IMR-90 (cell line): ENCODE measurements at regions not wholly inside any gene's neighbourhood (a gene's known extent, or its start where the extent isn't known, plus 50 kb on each side); places are given as distances from the start of the nearest gene placed in this dataset.

ENCODE experiments used
- ATAC-seq: fragments of 200-7000 bp; cut with Tn5 transposase; 2 replicates; pipeline ENCODE4 v1.9.1; 2020; ENCODE audit warnings: low read depth, mild to moderate bottlenecking, moderate library complexity
- BruUV-seq: library from RNA; stranded (reverse); fragments of 400-500 nt; replicated peaks from 2 replicates; lab custom pipeline; 2021; lab: Mats Ljungman, UMichigan
- CTCF ChIA-PET: fragments of 300-600 bp; formaldehyde crosslinking; extraction: SDS; loops from one replicate; lab custom pipeline; 2021; ENCODE audit warnings: antibody characterized with exemption; lab: Yijun Ruan, JAX
- POLR2A ChIA-PET: fragments of 300-600 bp; sonication (Branson Sonifier 250); formaldehyde crosslinking; loops from one replicate; lab custom pipeline; 2022; ENCODE audit warnings: antibody characterized with exemption; ENCODE audit not compliant: unreplicated experiment; lab: Charles Lee
- DNase-seq: peaks from one replicate; pipeline ENCODE4 v3.0.0; 2013
- H2AFZ ChIP-seq: replicated peaks from 2 replicates; pipeline ENCODE3; 2013; ENCODE audit warnings: low read length, mild to moderate bottlenecking; ENCODE audit not compliant: poor library complexity
- H2AK5ac ChIP-seq: 2 replicates; pipeline ENCODE4 v1.6.1; 2013; ENCODE audit warnings: low read depth, low read length, inconsistent platforms
- H2AK9ac ChIP-seq: replicated peaks from 2 replicates; pipeline ENCODE3; 2013; ENCODE audit warnings: mild to moderate bottlenecking, low read depth, low read length, moderate library complexity; ENCODE audit not compliant: poor library complexity
- H2BK120ac ChIP-seq: 2 replicates; pipeline ENCODE4 v1.6.1; 2013; ENCODE audit warnings: low read depth, low read length, inconsistent platforms
- H2BK15ac ChIP-seq: 3 replicates; pipeline ENCODE4 v1.6.1; 2013; ENCODE audit warnings: low read depth, low read length, inconsistent platforms
- H2BK20ac ChIP-seq: 2 replicates; pipeline ENCODE4 v1.6.1; 2013; ENCODE audit warnings: low read depth, mild to moderate bottlenecking, inconsistent platforms, low read length, moderate library complexity
- H2BK5ac ChIP-seq: 2 replicates; pipeline ENCODE4 v1.6.1; 2013; ENCODE audit warnings: mild to moderate bottlenecking, low read depth, low read length, inconsistent platforms; ENCODE audit not compliant: poor library complexity, severe bottlenecking
- H3K14ac ChIP-seq: replicated peaks from 2 replicates; pipeline ENCODE4 v1.6.1; 2013; ENCODE audit warnings: low read depth, low read length, inconsistent platforms
- H3K18ac ChIP-seq: 2 replicates; pipeline ENCODE4 v1.6.1; 2013; ENCODE audit warnings: low read depth, low read length, control low read depth
- H3K23ac ChIP-seq: 2 replicates; pipeline ENCODE4 v1.6.1; 2013; ENCODE audit warnings: low read depth, low read length, inconsistent platforms
- H3K27ac ChIP-seq: 2 replicates; pipeline ENCODE4 v1.5.1; 2013; ENCODE audit warnings: mild to moderate bottlenecking, control low read depth, low read length; ENCODE audit not compliant: insufficient read depth
- H3K27me3 ChIP-seq: 2 replicates; pipeline ENCODE4 v1.6.1; 2013; ENCODE audit warnings: low read length; ENCODE audit not compliant: control insufficient read depth, insufficient read depth
- H3K36me3 ChIP-seq: 2 replicates; pipeline ENCODE4 v1.6.1; 2013; ENCODE audit warnings: low read length, mixed read lengths; ENCODE audit not compliant: control insufficient read depth, insufficient read depth
- H3K4ac ChIP-seq: 2 replicates; pipeline ENCODE4 v1.6.1; 2013; ENCODE audit warnings: low read depth, low read length, inconsistent platforms
- H3K4me1 ChIP-seq: 2 replicates; pipeline ENCODE4 v1.6.1; 2013; ENCODE audit warnings: low read length, mixed read lengths; ENCODE audit not compliant: control insufficient read depth, insufficient read depth
- H3K4me2 ChIP-seq: 2 replicates; pipeline ENCODE4 v1.6.1; 2013; ENCODE audit warnings: low read depth, mild to moderate bottlenecking, control low read depth, low read length, moderate library complexity
- H3K4me3 ChIP-seq: 2 replicates; pipeline ENCODE4 v1.5.1; 2013; ENCODE audit warnings: low read depth, mild to moderate bottlenecking, control low read depth, low read length, moderate library complexity; ENCODE audit not compliant: insufficient read depth
- H3K56ac ChIP-seq: 2 replicates; pipeline ENCODE4 v1.6.1; 2013; ENCODE audit warnings: low read length, inconsistent platforms; ENCODE audit not compliant: insufficient read depth; ENCODE audit errors: extremely low read depth
- H3K79me1 ChIP-seq, 2 experiments: 2 replicates each; pipeline ENCODE4 v1.6.1; 2013; ENCODE audit warnings: low read length in 2 of 2, inconsistent platforms in 1 of 2, low read depth in 1 of 2
- H3K9ac ChIP-seq: 2 replicates; pipeline ENCODE4 v1.6.1; 2013; ENCODE audit warnings: low read depth, low read length, control low read depth
- H3K9me1 ChIP-seq: 2 replicates; pipeline ENCODE4 v1.6.1; 2013; ENCODE audit warnings: low read length, inconsistent platforms; ENCODE audit not compliant: insufficient read depth
- H3K9me3 ChIP-seq: 2 replicates; pipeline ENCODE4 v1.6.1; 2013; ENCODE audit warnings: low read length; ENCODE audit not compliant: control insufficient read depth, insufficient read depth
- H4K20me1 ChIP-seq: 2 replicates; pipeline ENCODE4 v1.6.1; 2013; ENCODE audit warnings: low read length, inconsistent platforms; ENCODE audit not compliant: insufficient read depth
- H4K5ac ChIP-seq: 2 replicates; pipeline ENCODE4 v1.6.1; 2013; ENCODE audit warnings: mild to moderate bottlenecking, low read depth, low read length, control low read depth
- H4K8ac ChIP-seq, 2 experiments: 2 replicates each; pipeline ENCODE4 v1.6.1; 2013; ENCODE audit warnings: low read depth in 2 of 2, low read length in 2 of 2, control low read depth in 1 of 2, inconsistent platforms in 1 of 2
- H4K91ac ChIP-seq: 2 replicates; pipeline ENCODE4 v1.6.1; 2013; ENCODE audit warnings: low read depth, low read length, inconsistent platforms; ENCODE audit not compliant: insufficient read depth
- CEBPB ChIP-seq: IDR thresholded peaks from 2 replicates; pipeline ENCODE4 v1.6.1; 2012; ENCODE audit warnings: low read depth, low read length, improper control_type of control experiment
- CTCF ChIP-seq: conservative IDR thresholded peaks from 2 replicates; pipeline ENCODE4 v1.5.1; 2012; ENCODE audit warnings: mild to moderate bottlenecking, low read depth, low read length, improper control_type of control experiment
- MAZ ChIP-seq: IDR thresholded peaks from 2 replicates; pipeline ENCODE4 v1.6.1; 2012; ENCODE audit warnings: low read depth, mild to moderate bottlenecking, low read length, improper control_type of control experiment, moderate library complexity, borderline replicate concordance
- NFE2L2 ChIP-seq: fragments of 150-350 bp; IDR thresholded peaks from 2 replicates; pipeline ENCODE4 v1.6.1; 2016; ENCODE audit warnings: low read depth, mild to moderate bottlenecking, low read length
- POLR2A ChIP-seq: IDR thresholded peaks from 2 replicates; pipeline ENCODE4 v1.6.1; 2012; ENCODE audit warnings: mild to moderate bottlenecking, low read depth, low read length
- RCOR1 ChIP-seq: IDR thresholded peaks from 2 replicates; pipeline ENCODE4 v1.6.1; 2012; ENCODE audit warnings: mild to moderate bottlenecking, low read length, improper control_type of control experiment; ENCODE audit not compliant: insufficient replicate concordance
- SMC3 ChIP-seq: fragments of 150-350 bp; IDR thresholded peaks from 2 replicates; pipeline ENCODE4 v1.6.1; 2016; ENCODE audit warnings: low read depth, mild to moderate bottlenecking, antibody characterized with exemption, low read length, moderate library complexity
- WGBS, 2 experiments: methylation state at CpG; one replicate each; pipeline versions ENCODE4 v1.1.5 to v1.1.7; 2013; ENCODE audit warnings: missing lambda C conversion rate in 2 of 2; ENCODE audit not compliant: insufficient read length in 1 of 2; ENCODE audit errors: extremely low coverage in 2 of 2; 5-methylcytosine and 5-hydroxymethylcytosine counted together
- dilution Hi-C: fragments of 300-500 bp; cut with HindIII; formaldehyde crosslinking; loops from one replicate; pipeline ENCODE4 v1.14.3; 2018; ENCODE audit warnings: low sequenced_read_pairs; ENCODE audit not compliant: unreplicated experiment
- in situ Hi-C: fragments of 300-500 bp; cut with MboI; formaldehyde crosslinking; loops from 3 replicates; pipeline ENCODE4 v1.14.3; 2019; ENCODE audit warnings: low sequenced_read_pairs, inconsistent platforms, mixed read lengths
- intact Hi-C: fragments of 100-400 bp; cut with micrococcal nuclease; formaldehyde crosslinking; loops from 2 replicates; pipeline ENCODE4 v1.10.0; 2022

DNA sequence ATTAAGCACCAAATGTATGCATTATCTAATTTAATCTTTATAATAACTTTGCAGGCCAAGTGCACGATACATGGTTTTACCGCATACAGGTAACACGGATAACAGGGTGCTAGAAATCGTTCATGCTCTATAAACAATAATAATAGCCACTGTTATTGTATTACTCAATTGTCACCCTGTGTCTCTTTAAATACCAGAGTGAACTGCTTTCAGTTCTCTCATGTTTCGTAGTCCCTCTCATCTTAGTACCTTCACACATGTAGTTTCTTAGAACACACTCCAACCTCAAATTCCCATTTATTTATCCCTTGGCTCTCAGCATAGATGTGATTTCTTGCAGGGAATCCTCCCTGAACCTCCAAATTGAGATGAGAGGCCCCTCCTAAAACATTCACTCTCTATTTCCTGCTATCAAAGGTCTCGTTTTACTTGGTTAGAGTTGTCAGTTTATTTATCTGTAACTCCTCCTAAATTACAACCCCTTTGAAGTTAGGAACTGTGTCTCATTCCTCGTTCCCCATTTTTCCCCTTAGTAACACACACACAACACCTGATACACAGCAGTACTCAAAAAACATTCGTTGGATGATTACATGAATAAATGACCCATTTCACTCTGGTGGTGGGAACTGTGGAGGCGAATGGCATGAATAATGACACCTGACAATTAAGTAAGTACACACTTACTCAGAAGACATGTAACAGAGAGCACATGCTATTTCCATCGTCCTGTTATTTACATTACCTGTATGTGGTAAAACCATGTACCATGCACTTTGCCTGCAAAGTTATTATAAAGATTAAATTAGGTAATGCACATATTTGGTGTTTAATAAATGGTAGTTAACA is 134.6 kb downstream of the BTG1 start:
- H3K9me3 ChIP-seq, result no peaks in the 10 kb centered on the region
- H3K27me3 ChIP-seq, result no peaks in the 10 kb centered on the region
- intact Hi-C loops (no loop called here), in situ Hi-C loops (no loop called here), dilution Hi-C loops (no loop called here)
- no peak overlapping the region for H2BK20ac ChIP-seq
- no peaks in the 10 kb centered on the region for H3K79me1 ChIP-seq
- ATAC-seq (no peak), DNase-seq (no peak)
- H4K91ac ChIP-seq, result no peak overlapping the region
- ChIA-PET POLR2A (no interaction called here), CTCF (no interaction called here)
- H2AK9ac ChIP-seq, result no peak overlapping the region
- no peak for TF ChIP-seq POLR2A
- TF ChIP-seq MAZ, result no peak
- no peak for TF ChIP-seq SMC3
- TF ChIP-seq RCOR1, result no peak
- no peak for TF ChIP-seq CTCF
- TF ChIP-seq NFE2L2, result no peak
- TF ChIP-seq CEBPB, result no peak
- no peak overlapping the region for H3K27ac ChIP-seq
- H4K5ac ChIP-seq, result no peak overlapping the region
- no peak overlapping the region for H3K4me3 ChIP-seq
- no peak overlapping the region for H3K56ac ChIP-seq
- no peaks in the 10 kb centered on the region for H3K36me3 ChIP-seq
- no peak overlapping the region for H2AFZ ChIP-seq
- whole genome bisulfite sequencing, 2 experiments, result 100% methylated on average over 1 of the region's 10 CpGs; no CpG with 5 or more reads in 1 of the 2 experiments
- no peak overlapping the region for H3K9ac ChIP-seq
- H2BK15ac ChIP-seq, result no peak overlapping the region
- H3K9me1 ChIP-seq, result no peaks in the 10 kb centered on the region
- no peak overlapping the region for H3K23ac ChIP-seq
- H3K4me1 ChIP-seq, result no peaks in the 10 kb centered on the region
- no peak overlapping the region for H3K18ac ChIP-seq
- no peak overlapping the region for H2BK5ac ChIP-seq
- H4K8ac ChIP-seq, result no peak overlapping the region
- no TSS peak for BruUV-seq
- H2AK5ac ChIP-seq, result no peak overlapping the region
- H2BK120ac ChIP-seq, result no peak overlapping the region
- no peak overlapping the region for H3K4ac ChIP-seq
- H4K20me1 ChIP-seq, result no peaks in the 10 kb centered on the region
- H3K14ac ChIP-seq, result no peak overlapping the region
- no peak overlapping the region for H3K4me2 ChIP-seq
